ENCODE measurements at regions not wholly inside any gene's neighbourhood (a gene's known extent, or its start where the extent isn't known, plus 50 kb on each side); places are given as distances from the start of the nearest gene placed in this dataset.
"Not testable (repeated sequence)": the region's sequence is repeated elsewhere in the genome, so short reads cannot be mapped to it uniquely, and the experiment has no call there.

- DNase-seq, result peak; percentile 6
Observed at GRCh38 chr7:24057243-24057642, 226.7 kb upstream of the NPY start.

GRCh38 chr7:24058953-24059352 is 225.0 kb upstream of the NPY start:
- DNase-seq, result no peak

DNA sequence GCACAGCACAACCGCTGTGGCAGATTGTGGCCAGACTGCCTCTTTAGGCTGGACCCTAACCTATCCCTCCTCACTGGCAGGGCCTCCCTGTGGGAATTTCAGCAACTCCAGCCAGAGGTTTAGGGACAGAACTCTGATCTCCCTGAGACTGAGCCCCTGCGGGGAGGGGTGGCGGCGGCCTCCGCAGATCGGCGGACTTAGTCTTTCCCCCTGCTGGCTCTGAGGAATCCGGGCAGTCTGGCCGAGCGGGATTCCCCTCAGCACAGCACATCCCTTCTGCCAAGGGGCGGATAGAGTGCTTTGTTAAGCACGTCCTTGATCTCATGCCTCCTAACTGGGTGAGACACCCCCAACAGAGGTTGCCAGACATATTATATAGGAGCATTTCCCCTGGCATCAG is 224.2 kb upstream of the NPY start:
- no peak for DNase-seq

- DNase-seq, result no peak
Observed at GRCh38 chr7:24063721-24064120, 220.3 kb upstream of the NPY start.

GRCh38 chr7:24069751-24070150 is 214.2 kb upstream of the NPY start:
- DNase-seq, result no peak

- peak; percentile 9 for DNase-seq
Observed at GRCh38 chr7:24073651-24074420, 210.2 kb upstream of the NPY start.

GRCh38 chr7:24075426-24075810 is 208.6 kb upstream of the NPY start:
- DNase-seq, result no peak

DNA sequence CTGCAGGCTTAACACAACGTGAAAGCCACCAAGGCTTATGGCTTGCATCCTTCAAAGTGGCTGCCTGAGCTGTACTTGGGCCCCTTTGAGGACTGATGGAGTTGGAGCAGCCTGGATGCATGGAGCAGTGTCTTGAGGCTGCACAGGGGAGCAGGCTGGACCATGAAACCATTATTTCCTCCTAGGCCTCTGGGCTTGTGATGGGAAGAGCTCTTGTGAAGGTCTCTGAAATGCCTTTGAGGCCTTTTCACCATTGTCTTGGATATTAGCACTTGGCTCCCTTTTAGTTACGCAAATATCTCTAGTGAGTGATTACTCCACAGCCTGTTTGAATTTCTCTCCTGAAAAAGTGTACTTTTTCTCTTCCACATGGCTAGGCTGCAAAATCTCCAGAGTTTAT is 201.2 kb upstream of the NPY start:
- no peak for DNase-seq

DNA sequence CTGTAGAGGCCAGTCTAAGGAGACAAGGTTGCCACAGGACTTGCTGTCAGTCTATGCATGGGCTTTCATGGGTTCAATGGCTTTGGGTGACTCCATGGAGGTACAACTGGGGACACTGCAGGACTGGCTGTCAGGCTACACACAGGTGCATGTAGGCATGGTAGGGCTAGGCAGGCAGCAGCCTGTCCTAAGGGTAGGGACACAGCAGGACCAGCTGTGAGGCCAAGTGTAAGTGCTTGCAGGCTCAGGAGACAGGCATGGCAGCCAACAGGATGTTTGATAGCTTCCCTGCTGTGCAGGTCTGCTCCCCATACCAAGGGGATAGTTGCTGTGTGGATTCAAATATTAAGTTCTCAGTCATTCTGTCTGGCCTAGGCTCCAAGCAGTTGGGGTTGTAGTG is 181.0 kb upstream of the NPY start:
- no peak for DNase-seq

DNA sequence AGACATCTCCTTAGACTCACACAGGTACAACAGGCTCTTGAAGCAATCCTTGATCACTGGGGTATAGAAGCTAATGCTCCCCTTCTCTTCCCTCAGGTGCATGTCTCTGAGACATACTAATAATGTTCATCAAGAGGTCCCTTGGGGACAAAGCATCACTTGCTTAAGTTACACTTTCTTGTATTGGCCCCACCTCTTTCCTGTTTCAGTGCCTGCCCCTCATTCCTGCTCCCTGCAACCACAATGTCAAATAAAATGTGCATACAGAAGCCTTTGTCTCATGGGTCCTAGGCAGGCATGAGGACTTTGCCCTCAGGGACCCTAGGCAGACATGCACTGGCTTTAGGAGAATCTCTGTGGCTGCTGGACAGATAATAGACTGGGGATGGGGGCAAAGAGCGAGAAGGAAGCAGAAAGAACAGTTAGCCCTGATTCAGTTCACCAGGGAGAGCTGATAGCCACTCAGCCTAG is 175.0 kb upstream of the NPY start:
- DNase-seq, result no peak

- no peak for DNase-seq
Observed at GRCh38 chr7:24110056-24110455, 173.9 kb upstream of the NPY start.

- no peak for DNase-seq
Observed at GRCh38 chr7:24113506-24113905, 170.5 kb upstream of the NPY start.

DNA sequence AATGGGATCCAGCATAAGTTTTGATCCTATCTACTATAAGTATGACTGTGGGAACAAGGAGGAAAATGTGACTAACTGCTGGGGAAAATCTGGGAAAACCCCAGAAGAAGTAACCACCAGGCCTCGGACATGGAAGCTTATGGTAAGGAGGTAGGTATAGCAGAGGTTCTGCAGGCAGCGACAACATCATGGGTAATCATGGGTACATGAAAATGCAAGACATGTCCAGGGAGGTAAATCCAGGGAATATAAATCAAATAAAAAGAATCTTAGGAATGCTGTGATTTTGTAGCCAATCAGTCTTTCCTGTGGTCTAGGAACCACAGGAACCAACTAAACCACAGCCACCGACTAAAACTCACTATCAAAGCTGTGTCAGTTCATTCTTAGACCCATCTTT is 168.3 kb upstream of the NPY start:
- DNase-seq, result no peak

DNA sequence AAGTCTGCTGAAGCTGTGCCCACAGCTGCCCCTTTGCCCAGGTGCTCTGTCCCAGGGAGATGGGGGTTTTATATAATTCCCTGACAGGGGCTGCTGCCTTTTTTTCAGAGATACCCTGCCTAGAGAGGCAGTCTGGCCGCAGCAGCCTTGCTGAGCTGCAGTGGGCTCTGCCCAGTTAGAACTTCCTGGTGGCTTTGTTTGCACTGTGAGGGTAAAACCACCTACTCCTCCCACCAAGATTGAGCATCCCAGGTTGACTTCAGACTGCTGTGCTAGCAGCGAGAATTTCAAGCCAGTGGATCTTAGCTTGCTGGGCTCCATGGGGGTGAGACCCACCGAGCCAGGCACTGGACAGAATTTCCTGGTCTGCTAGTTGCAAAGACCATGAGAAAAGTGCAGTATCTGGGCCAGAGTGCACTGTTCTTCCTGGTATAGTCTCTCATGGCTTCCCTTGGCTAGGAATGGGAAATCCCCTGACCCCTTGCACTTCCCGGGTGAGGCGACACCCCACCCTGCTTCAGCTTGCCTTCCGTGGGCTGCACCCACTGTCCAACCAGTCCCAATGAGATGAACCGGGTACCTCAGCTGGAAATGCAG is 166.0 kb upstream of the NPY start:
- not testable (repeated sequence) for DNase-seq

- DNase-seq, result no peak
Observed at GRCh38 chr7:24119852-24120251, 164.1 kb upstream of the NPY start.

GRCh38 chr7:24123076-24123475 is 160.9 kb upstream of the NPY start:
- DNase-seq, result no peak

- DNase-seq, result no peak
Observed at GRCh38 chr7:24125765-24126164, 158.2 kb upstream of the NPY start.

- no peak for DNase-seq
Observed at GRCh38 chr7:24127930-24128329, 156.1 kb upstream of the NPY start.

DNA sequence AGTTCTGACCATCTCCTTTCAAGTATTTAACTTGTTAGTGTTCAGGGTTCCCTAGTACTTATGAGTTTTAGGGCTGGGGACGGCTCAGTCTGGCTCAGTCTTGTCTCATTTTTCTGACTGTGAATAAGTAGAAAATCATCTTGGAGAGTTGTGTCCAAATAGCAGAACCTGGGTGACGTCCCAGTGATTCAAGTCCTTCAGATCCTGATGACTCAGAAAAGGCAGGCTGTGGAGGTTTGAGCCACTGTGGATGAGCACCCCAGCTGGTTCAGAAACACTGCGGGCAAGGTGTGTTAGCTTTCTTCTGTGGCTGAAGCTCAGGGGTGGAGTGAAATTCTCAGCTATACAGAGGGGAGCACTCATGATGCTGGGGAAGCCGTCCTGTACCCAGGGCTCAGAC is 154.4 kb upstream of the NPY start:
- no peak for DNase-seq

DNA sequence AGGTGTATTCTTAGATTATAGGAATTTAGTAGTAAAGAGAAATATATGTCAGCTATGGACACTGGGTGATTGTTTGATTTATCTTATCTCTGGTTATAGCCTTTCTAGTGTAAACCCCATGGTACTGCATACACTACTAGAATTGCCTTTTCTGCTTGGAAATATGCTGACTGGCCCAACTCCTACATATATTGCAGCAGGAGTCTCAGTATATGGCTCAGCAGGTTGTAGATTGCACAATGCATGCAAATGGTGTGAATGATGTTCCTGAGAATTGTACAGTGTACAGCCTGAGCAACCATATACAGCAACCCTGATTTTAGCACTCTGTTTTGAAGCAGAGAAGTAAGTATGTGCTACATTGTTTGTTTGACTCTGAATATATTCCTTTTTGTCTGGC is 153.4 kb upstream of the NPY start:
- DNase-seq, result no peak

DNA sequence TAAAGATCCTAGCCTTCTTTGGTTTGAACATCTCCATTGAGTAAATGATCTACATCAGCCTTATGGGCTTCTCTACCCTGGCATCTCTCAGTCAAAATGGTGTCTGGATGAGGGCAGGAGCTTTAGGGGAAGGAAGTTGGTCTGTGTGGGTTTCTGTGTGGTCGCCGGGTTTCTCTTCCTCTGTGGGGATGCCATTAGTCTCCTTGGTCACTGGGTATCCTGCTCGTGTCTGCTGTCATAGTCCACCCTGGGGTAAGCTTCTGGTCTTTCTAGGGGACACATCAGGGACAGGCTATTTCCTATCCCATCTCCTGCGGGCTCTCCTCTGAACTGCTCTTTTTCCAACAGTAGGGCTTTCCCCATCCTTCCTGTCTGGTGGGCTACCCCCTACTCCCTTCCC is 150.3 kb upstream of the NPY start:
- DNase-seq, result no peak

- no peak for DNase-seq
Observed at GRCh38 chr7:24134535-24134934, 149.5 kb upstream of the NPY start.

GRCh38 chr7:24135003-24135817 is 148.8 kb upstream of the NPY start:
- no peak for DNase-seq

DNA sequence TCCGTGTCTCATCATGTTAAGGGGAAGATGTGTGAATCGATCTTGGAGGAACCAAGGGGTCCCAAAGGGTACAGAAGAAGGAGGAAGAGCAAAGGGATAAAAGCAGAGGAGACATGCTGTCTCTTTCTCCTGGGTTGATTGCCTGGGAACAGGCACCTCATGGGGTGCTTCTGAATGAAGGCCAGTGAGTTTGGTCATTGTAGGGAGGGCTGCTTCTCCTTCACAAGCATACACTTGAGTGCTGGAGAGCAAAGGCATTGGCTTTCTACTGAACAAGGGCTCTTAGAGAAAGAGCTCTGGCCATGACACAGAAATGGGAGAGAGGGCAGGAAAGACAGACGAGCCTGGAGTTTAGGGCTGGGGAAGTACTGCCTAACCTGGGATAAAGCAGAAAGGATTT is 146.7 kb upstream of the NPY start:
- DNase-seq, result no peak
